ENCODE measurements at regions not wholly inside any gene's neighbourhood (a gene's known extent, or its start where the extent isn't known, plus 50 kb on each side); places are given as distances from the start of the nearest gene placed in this dataset.
A peak's percentile ranks its signal among the peaks of the same experiment; 100 is the strongest.

- intact Hi-C loops (cut with micrococcal nuclease) (no loop called here), dilution Hi-C loops (cut with MboI; ENCODE audit: extremely low pct_ligation_motif_present, low sequenced_read_pairs) (no loop called here)
- Histone ChIP-seq H3K4me3 (replicated peaks in 1 of 3; ENCODE audit: insufficient read depth in 1 of 3, low read depth in 1 of 3, low read length in 3 of 3) (no peak overlapping the region), H4K20me1 (replicated peaks; ENCODE audit: control insufficient read depth, extremely low read depth, insufficient read depth, low read length) (no peaks in the 10 kb centered on the region), H3K4me2 (ENCODE audit: insufficient read depth, low read length) (no peak overlapping the region), H3K27me3 (ENCODE audit: control insufficient read depth in 2 of 2, insufficient read depth in 2 of 2, low read length in 2 of 2) (no peaks in the 10 kb centered on the region), H3K9me3 (replicated peaks; ENCODE audit: control insufficient read depth, insufficient read depth, low read length) (no peaks in the 10 kb centered on the region), H3K36me3 (ENCODE audit: control insufficient read depth in 2 of 2, extremely low read depth in 1 of 2, insufficient read depth in 2 of 2, low read length in 2 of 2) (no peaks in the 10 kb centered on the region), H3K27ac (ENCODE audit: insufficient read depth, low read depth, low read length) (peak overlapping the region; percentile 75), H3K4me1 (ENCODE audit: control insufficient read depth, extremely low read depth, insufficient read depth, low read length) (peaks cover 35% of the 10 kb centered on the region), H3K79me2 (ENCODE audit: control insufficient read depth, insufficient read depth, low read length) (no peaks in the 10 kb centered on the region), H2AFZ (ENCODE audit: low read depth, low read length) (no peak overlapping the region), H3K9ac (replicated peaks; ENCODE audit: extremely low read depth, insufficient read depth, low read length) (no peak overlapping the region), H3K9me1 (replicated peaks; ENCODE audit: control insufficient read depth, extremely low read depth, insufficient read depth, low read length) (no peaks in the 10 kb centered on the region)
- no TSS peak for BruUV-seq (replicated peaks)
- DNase-seq (ENCODE audit: low read depth, low spot score) (peak; percentile 53), FAIRE-seq (no peak)
- ChIA-PET POLR2A (no interaction called here), CTCF (interaction anchor here (1.0 to 4.2 kb wide), 6 partner anchors 12 to 72 kb away, joined by 3 to 42 read pairs (median 10); no protein-coding TSS in a partner anchor)
- no peak for TF ChIP-seq POLR2AphosphoS5 (IDR thresholded peaks at IDR 0.05; ENCODE audit: insufficient read depth, low read depth, low read length)
- no peak for TF ChIP-seq MAX (IDR thresholded peaks at IDR 0.05; ENCODE audit: insufficient read depth, insufficient read length)
- no peak for TF ChIP-seq POLR2A (IDR thresholded peaks at IDR 0.05; ENCODE audit: low read depth, low read length)
- TF ChIP-seq EZH2 (IDR thresholded peaks at IDR 0.05; ENCODE audit: borderline replicate concordance, low read depth, low read length, severe bottlenecking): no peak
- TF ChIP-seq GATA2 (IDR thresholded peaks at IDR 0.05; ENCODE audit: insufficient read depth, insufficient read length, low read depth, low read length): no peak
- no peak for TF ChIP-seq JUN (IDR thresholded peaks at IDR 0.05; ENCODE audit: borderline replicate concordance, insufficient read depth, insufficient read length, low read depth)
- no peak for TF ChIP-seq MYC (IDR thresholded peaks at IDR 0.05; ENCODE audit: low read depth, low read length)
- TF ChIP-seq, protein P1, sequence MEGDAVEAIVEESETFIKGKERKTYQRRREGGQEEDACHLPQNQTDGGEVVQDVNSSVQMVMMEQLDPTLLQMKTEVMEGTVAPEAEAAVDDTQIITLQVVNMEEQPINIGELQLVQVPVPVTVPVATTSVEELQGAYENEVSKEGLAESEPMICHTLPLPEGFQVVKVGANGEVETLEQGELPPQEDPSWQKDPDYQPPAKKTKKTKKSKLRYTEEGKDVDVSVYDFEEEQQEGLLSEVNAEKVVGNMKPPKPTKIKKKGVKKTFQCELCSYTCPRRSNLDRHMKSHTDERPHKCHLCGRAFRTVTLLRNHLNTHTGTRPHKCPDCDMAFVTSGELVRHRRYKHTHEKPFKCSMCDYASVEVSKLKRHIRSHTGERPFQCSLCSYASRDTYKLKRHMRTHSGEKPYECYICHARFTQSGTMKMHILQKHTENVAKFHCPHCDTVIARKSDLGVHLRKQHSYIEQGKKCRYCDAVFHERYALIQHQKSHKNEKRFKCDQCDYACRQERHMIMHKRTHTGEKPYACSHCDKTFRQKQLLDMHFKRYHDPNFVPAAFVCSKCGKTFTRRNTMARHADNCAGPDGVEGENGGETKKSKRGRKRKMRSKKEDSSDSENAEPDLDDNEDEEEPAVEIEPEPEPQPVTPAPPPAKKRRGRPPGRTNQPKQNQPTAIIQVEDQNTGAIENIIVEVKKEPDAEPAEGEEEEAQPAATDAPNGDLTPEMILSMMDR (IDR thresholded peaks at IDR 0.05; ENCODE audit: extremely low read depth in 1 of 2, insufficient read depth in 1 of 2, low read depth in 1 of 2, low read length in 2 of 2): no peak
- TF ChIP-seq FOS (IDR thresholded peaks at IDR 0.05; ENCODE audit: borderline replicate concordance, insufficient read depth, low read length): no peak
These were observed 152.9 kb downstream of the ERMARD start for GRCh38 chr6:169904051-169904922.
